Caco-2 (cell line): ENCODE measurements at regions not wholly inside any gene's neighbourhood (a gene's known extent, or its start where the extent isn't known, plus 50 kb on each side); places are given as distances from the start of the nearest gene placed in this dataset.

Experiments used
- BruUV-seq: library from RNA; stranded (reverse); fragments of 400-500 nt; replicated peaks from 2 replicates; lab custom pipeline; 2021; lab: Mats Ljungman, UMichigan
- CTCF ChIA-PET: fragments of 300-600 bp; sonication (Branson Sonifier 250); formaldehyde crosslinking; loops from one replicate; lab custom pipeline; 2022; ENCODE audit warnings: antibody characterized with exemption; lab: Charles Lee
- POLR2A ChIA-PET: fragments of 300-600 bp; sonication (Branson Sonifier 250); formaldehyde crosslinking; loops from one replicate; lab custom pipeline; 2022; ENCODE audit warnings: antibody characterized with exemption; lab: Charles Lee
- DNase-seq, 2 experiments: peaks; one replicate each; pipeline versions ENCODE4 v3.0.0 to v3.0.0-alpha.2; 2020 to 2022
- H3K27me3 ChIP-seq: replicated peaks from 2 replicates; pipeline ENCODE4 v1.6.0; 2011; ENCODE audit warnings: low read length; ENCODE audit not compliant: control insufficient read depth, insufficient read depth
- H3K36me3 ChIP-seq: 2 replicates; pipeline ENCODE4 v1.5.1; 2011; ENCODE audit warnings: low read length; ENCODE audit not compliant: control insufficient read depth, insufficient read depth
- H3K4me1 ChIP-seq: fragments of 250-450 bp; sonication (Bioruptor Pico); 2 replicates; pipeline ENCODE4 v1.5.1; 2020; ENCODE audit warnings: mild to moderate bottlenecking
- H3K4me3 ChIP-seq: 2 replicates; pipeline ENCODE4 v1.5.1; 2011; ENCODE audit warnings: low read depth, mild to moderate bottlenecking, control low read depth, low read length
- H3K9me3 ChIP-seq: fragments of 250-450 bp; sonication (Bioruptor Pico); 2 replicates; pipeline ENCODE4 v1.5.1; 2020; ENCODE audit warnings: mild to moderate bottlenecking, moderate library complexity
- H3K27ac Mint-ChIP-seq: one replicate; pipeline ENCODE4 v1.8.0; 2022; ENCODE audit warnings: mixed read lengths; ENCODE audit not compliant: unreplicated experiment
- H3K27me3 Mint-ChIP-seq: one replicate; pipeline ENCODE4 v1.8.0; 2022; ENCODE audit warnings: mixed read lengths; ENCODE audit not compliant: insufficient read depth, unreplicated experiment
- H3K36me3 Mint-ChIP-seq: one replicate; pipeline ENCODE4 v1.8.0; 2022; ENCODE audit warnings: mild to moderate bottlenecking, mixed read lengths; ENCODE audit not compliant: insufficient read depth, unreplicated experiment
- H3K4me1 Mint-ChIP-seq: one replicate; pipeline ENCODE4 v1.8.0; 2022; ENCODE audit warnings: low read depth, mixed read lengths; ENCODE audit not compliant: unreplicated experiment
- H3K4me3 Mint-ChIP-seq: one replicate; pipeline ENCODE4 v1.8.0; 2022; ENCODE audit warnings: mild to moderate bottlenecking, moderate library complexity, mixed read lengths; ENCODE audit not compliant: unreplicated experiment
- H3K9me3 Mint-ChIP-seq: one replicate; pipeline ENCODE4 v1.8.0; 2022; ENCODE audit warnings: mixed read lengths; ENCODE audit not compliant: unreplicated experiment
- intact Hi-C: fragments of 100-400 bp; cut with micrococcal nuclease; formaldehyde crosslinking; loops from one replicate; pipeline ENCODE4 v1.10.0; 2022; ENCODE audit not compliant: unreplicated experiment
- TF ChIP-seq, protein P1 (sequence below), 2 experiments: fragments of 200-600 bp in 1 of 2; IDR thresholded peaks; 1 replicate in 1 of 2; 2 replicates in 1 of 2; pipeline versions ENCODE4 v1.5.1 to v1.8.0; 2011 to 2022; ENCODE audit warnings: antibody characterized with exemption in 1 of 2, control low read depth in 1 of 2, inconsistent platforms in 1 of 2, low read depth in 1 of 2, low read length in 1 of 2, mild to moderate bottlenecking in 1 of 2, moderate library complexity in 1 of 2; ENCODE audit not compliant: insufficient read depth in 1 of 2, severe bottlenecking in 1 of 2, unreplicated experiment in 1 of 2

DNA sequence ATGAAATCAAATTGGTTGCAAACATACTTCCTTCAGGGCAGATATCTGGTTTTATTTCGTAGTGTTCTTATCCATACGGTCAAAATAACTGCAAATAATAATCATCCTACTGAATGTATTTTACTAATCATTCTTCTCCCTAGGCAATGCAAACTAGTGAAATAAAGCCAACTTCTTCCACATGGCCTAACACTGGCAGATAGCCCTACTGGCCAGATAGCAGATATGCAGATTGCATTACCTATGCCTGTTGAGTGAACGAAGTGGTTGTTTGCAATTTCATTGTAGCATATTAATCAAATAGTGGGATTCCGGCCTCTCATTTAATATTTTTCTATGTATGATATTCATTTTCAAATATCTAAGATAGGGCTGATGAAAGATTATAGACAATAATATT lies 116.2 kb downstream of the CENPF start:
- Histone ChIP-seq H3K9me3 (no peaks in the 10 kb centered on the region), H3K4me3 (no peak overlapping the region), H3K36me3 (no peaks in the 10 kb centered on the region), H3K27me3 (no peaks in the 10 kb centered on the region), H3K4me1 (no peaks in the 10 kb centered on the region)
- no peak overlapping the region for H3K27ac Mint-ChIP-seq
- H3K9me3 Mint-ChIP-seq, result peaks cover 13% of the 10 kb centered on the region
- intact Hi-C loops, result no loop called here
- no peaks in the 10 kb centered on the region for H3K36me3 Mint-ChIP-seq
- no peaks in the 10 kb centered on the region for H3K27me3 Mint-ChIP-seq
- no peak for DNase-seq
- BruUV-seq, result no TSS peak
- TF ChIP-seq, protein P1, sequence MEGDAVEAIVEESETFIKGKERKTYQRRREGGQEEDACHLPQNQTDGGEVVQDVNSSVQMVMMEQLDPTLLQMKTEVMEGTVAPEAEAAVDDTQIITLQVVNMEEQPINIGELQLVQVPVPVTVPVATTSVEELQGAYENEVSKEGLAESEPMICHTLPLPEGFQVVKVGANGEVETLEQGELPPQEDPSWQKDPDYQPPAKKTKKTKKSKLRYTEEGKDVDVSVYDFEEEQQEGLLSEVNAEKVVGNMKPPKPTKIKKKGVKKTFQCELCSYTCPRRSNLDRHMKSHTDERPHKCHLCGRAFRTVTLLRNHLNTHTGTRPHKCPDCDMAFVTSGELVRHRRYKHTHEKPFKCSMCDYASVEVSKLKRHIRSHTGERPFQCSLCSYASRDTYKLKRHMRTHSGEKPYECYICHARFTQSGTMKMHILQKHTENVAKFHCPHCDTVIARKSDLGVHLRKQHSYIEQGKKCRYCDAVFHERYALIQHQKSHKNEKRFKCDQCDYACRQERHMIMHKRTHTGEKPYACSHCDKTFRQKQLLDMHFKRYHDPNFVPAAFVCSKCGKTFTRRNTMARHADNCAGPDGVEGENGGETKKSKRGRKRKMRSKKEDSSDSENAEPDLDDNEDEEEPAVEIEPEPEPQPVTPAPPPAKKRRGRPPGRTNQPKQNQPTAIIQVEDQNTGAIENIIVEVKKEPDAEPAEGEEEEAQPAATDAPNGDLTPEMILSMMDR (IDR thresholded peaks at IDR 0.05; ENCODE audit: insufficient read depth in 1 of 2, low read depth in 1 of 2, low read length in 1 of 2, severe bottlenecking in 1 of 2, unreplicated experiment in 1 of 2), result no peak
- no peak overlapping the region for H3K4me3 Mint-ChIP-seq
- ChIA-PET POLR2A (no interaction called here), CTCF (no interaction called here)
- H3K4me1 Mint-ChIP-seq, result no peaks in the 10 kb centered on the region

DNA sequence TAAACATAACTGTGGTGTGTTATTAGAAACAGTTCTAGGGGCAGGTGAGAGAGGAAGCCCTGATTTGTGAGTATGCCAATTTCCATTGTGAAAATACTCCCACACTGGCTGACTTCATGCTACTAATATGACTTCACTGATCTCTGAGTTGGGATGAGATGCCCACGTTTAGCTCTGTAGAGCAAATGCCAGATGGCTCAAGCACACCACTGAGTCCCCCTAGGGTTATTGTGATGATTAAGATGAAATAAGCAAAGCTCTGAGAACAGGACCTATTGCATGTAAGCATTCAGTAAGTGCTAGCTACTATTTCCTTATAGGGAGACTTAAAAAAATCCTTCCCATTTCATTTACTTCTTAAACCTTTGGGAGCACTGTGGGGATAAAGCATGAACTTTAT lies 117.6 kb downstream of the CENPF start:
- intact Hi-C loops, result no loop called here
- TF ChIP-seq, protein P1 (IDR thresholded peaks at IDR 0.05; ENCODE audit: insufficient read depth in 1 of 2, low read depth in 1 of 2, low read length in 1 of 2, severe bottlenecking in 1 of 2, unreplicated experiment in 1 of 2), result no peak
- ChIA-PET POLR2A (no interaction called here), CTCF (interaction anchor here (0.6 kb wide), 1 partner anchor 21 kb away, joined by 3 read pairs; no protein-coding TSS in a partner anchor)
- BruUV-seq, result no TSS peak
- Histone ChIP-seq H3K27me3 (no peaks in the 10 kb centered on the region), H3K4me3 (no peak overlapping the region), H3K9me3 (no peaks in the 10 kb centered on the region), H3K36me3 (no peaks in the 10 kb centered on the region), H3K4me1 (no peaks in the 10 kb centered on the region)
- DNase-seq, result no peak
- H3K4me1 Mint-ChIP-seq, result no peaks in the 10 kb centered on the region
- no peaks in the 10 kb centered on the region for H3K36me3 Mint-ChIP-seq
- H3K27me3 Mint-ChIP-seq, result no peaks in the 10 kb centered on the region
- no peak overlapping the region for H3K4me3 Mint-ChIP-seq
- no peak overlapping the region for H3K27ac Mint-ChIP-seq
- peaks cover 6% of the 10 kb centered on the region for H3K9me3 Mint-ChIP-seq

DNA sequence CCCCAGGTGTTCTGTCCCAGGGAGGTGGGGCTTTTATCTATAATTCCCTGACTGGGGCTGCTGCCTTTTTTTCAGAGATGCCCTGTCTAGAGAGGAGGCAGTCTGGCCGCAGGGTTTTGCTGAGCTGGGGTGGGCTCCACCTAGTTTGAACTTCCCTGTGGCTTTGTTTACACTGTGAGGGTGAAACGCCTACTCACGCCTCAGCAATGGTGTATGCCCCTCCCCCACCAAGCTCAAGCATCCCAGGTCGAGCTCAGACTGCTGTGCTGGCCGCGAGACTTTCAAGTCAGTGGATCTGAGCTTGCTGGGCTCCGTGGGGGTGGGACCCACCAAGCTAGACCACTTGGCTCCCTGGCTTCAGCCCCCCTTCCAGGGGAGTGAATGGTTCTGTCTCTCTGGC lies 124.3 kb downstream of the CENPF start:
- CTCF ChIA-PET, result no interaction called here

More for the DNA sequence above, 124.3 kb downstream of the CENPF start:
- H3K36me3 ChIP-seq, result no peaks in the 10 kb centered on the region
- H3K4me1 ChIP-seq, result no peaks in the 10 kb centered on the region
- Mint-ChIP-seq H3K27ac (no peak overlapping the region), H3K9me3 (peaks cover 39% of the 10 kb centered on the region), H3K4me3 (no peak overlapping the region), H3K4me1 (no peaks in the 10 kb centered on the region), H3K36me3 (no peaks in the 10 kb centered on the region), H3K27me3 (no peaks in the 10 kb centered on the region)
- POLR2A ChIA-PET, result no interaction called here
- no peaks in the 10 kb centered on the region for H3K27me3 ChIP-seq
- no peaks in the 10 kb centered on the region for H3K9me3 ChIP-seq
- DNase-seq, result no peak
- intact Hi-C loops, result no loop called here
- no TSS peak for BruUV-seq
- TF ChIP-seq, protein P1 (IDR thresholded peaks at IDR 0.05; ENCODE audit: insufficient read depth in 1 of 2, low read depth in 1 of 2, low read length in 1 of 2, severe bottlenecking in 1 of 2, unreplicated experiment in 1 of 2), result no peak
- H3K4me3 ChIP-seq, result no peak overlapping the region
